ENCODE measurements at regions not wholly inside any gene's neighbourhood (a gene's known extent, or its start where the extent isn't known, plus 50 kb on each side); places are given as distances from the start of the nearest gene placed in this dataset.

- intact Hi-C loops (cut with DNase I), result no loop called here
- ATAC-seq (no peak), DNase-seq (no peak)
- Histone ChIP-seq H3K4me1 (no peaks in the 10 kb centered on the region), H3K9me3 (no peaks in the 10 kb centered on the region), H3K27ac (no peak overlapping the region), H3K36me3 (ENCODE audit: insufficient read depth in 1 of 2, low read depth in 1 of 2) (no peaks in the 10 kb centered on the region), H3K4me3 (no peak overlapping the region), H3K27me3 (ENCODE audit: insufficient read depth in 3 of 3, low read length in 2 of 3) (no peaks in the 10 kb centered on the region)
- TF ChIP-seq CTCF (IDR thresholded peaks at IDR 0.05), result no peak
- 89 to 94% (median 92%) methylated on average over 7 of the region's 7 CpGs for WGBS, 3 donors
Measured at GRCh38 chr2:109710505-109711229, 83.4 kb upstream of the RGPD5 start.

- H3K4me1 ChIP-seq, result no peaks in the 10 kb centered on the region
- H3K27ac ChIP-seq, result no peak overlapping the region
- no peaks in the 10 kb centered on the region for H3K9me3 ChIP-seq
- TF ChIP-seq CTCF (IDR thresholded peaks at IDR 0.05), result no peak
- DNase-seq, result no peak
- no peak for ATAC-seq
- H3K27me3 ChIP-seq (ENCODE audit: insufficient read depth in 3 of 3, low read length in 2 of 3), result no peaks in the 10 kb centered on the region
- no peaks in the 10 kb centered on the region for H3K36me3 ChIP-seq (ENCODE audit: insufficient read depth in 1 of 2, low read depth in 1 of 2)
- intact Hi-C loops (cut with DNase I), result no loop called here
- H3K4me3 ChIP-seq, result no peak overlapping the region
- WGBS, 3 donors, result 64 to 76% (median 71%) methylated on average over 11 of the region's 11 CpGs
Measured at GRCh38 chr2:109711230-109712122, 82.6 kb upstream of the RGPD5 start.

- no peak for DNase-seq
- no peaks in the 10 kb centered on the region for H3K27me3 ChIP-seq (ENCODE audit: insufficient read depth in 3 of 3, low read length in 2 of 3)
- intact Hi-C loops (cut with DNase I), result no loop called here
- H3K4me3 ChIP-seq, result no peak overlapping the region
- no peak overlapping the region for H3K27ac ChIP-seq
- no peaks in the 10 kb centered on the region for H3K4me1 ChIP-seq
- no peaks in the 10 kb centered on the region for H3K36me3 ChIP-seq (ENCODE audit: insufficient read depth in 1 of 2, low read depth in 1 of 2)
- 74 to 87% (median 78%) methylated on average over 2 of the region's 2 CpGs for WGBS, 3 donors
- no peaks in the 10 kb centered on the region for H3K9me3 ChIP-seq
- no peak for TF ChIP-seq CTCF (IDR thresholded peaks at IDR 0.05)
- ATAC-seq, result no peak
Measured at GRCh38 chr2:109712123-109712449, 82.0 kb upstream of the RGPD5 start.

- no peaks in the 10 kb centered on the region for H3K9me3 ChIP-seq
- H3K36me3 ChIP-seq (ENCODE audit: insufficient read depth in 1 of 2, low read depth in 1 of 2), result no peaks in the 10 kb centered on the region
- H3K4me3 ChIP-seq, result no peak overlapping the region
- DNase-seq (no peak), ATAC-seq (no peak)
- H3K27me3 ChIP-seq (ENCODE audit: insufficient read depth in 3 of 3, low read length in 2 of 3), result no peaks in the 10 kb centered on the region
- no peak overlapping the region for H3K27ac ChIP-seq
- H3K4me1 ChIP-seq, result no peaks in the 10 kb centered on the region
- 96 to 97% (median 97%) methylated on average over 5 of the region's 5 CpGs for WGBS, 3 donors
- TF ChIP-seq CTCF (IDR thresholded peaks at IDR 0.05), result no peak
- intact Hi-C loops (cut with DNase I), result no loop called here
Measured at GRCh38 chr2:109712746-109713145, 81.4 kb upstream of the RGPD5 start.

Measured in psoas muscle (tissue), 7 donors.